ENCODE measurements at regions not wholly inside any gene's neighbourhood (a gene's known extent, or its start where the extent isn't known, plus 50 kb on each side); places are given as distances from the start of the nearest gene placed in this dataset.

DNA sequence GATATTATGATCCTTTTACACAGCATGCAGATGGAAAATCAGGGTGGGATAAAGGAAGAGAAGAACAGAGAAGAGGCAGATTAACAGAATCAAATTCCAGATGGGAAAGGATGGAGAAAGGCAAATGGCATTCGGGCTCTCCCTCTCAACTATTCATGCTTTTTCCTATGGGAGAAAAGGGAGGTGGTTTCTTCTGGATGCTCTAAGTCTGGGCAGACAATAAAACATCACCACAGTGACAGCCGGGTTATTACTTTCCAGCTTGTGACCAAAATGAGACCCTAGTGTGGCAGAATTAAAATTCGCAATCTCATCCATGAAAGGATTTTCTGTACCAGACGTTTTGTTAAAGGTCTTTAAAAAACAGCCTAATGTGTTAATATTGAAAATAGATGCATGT, 440.7 kb downstream of the RND3 start (continued):
- TF ChIP-seq, protein P1, sequence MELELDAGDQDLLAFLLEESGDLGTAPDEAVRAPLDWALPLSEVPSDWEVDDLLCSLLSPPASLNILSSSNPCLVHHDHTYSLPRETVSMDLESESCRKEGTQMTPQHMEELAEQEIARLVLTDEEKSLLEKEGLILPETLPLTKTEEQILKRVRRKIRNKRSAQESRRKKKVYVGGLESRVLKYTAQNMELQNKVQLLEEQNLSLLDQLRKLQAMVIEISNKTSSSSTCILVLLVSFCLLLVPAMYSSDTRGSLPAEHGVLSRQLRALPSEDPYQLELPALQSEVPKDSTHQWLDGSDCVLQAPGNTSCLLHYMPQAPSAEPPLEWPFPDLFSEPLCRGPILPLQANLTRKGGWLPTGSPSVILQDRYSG (tag; conservative IDR thresholded peaks at IDR 0.05; ENCODE audit: low read depth): no peak
- TF ChIP-seq, protein P2, sequence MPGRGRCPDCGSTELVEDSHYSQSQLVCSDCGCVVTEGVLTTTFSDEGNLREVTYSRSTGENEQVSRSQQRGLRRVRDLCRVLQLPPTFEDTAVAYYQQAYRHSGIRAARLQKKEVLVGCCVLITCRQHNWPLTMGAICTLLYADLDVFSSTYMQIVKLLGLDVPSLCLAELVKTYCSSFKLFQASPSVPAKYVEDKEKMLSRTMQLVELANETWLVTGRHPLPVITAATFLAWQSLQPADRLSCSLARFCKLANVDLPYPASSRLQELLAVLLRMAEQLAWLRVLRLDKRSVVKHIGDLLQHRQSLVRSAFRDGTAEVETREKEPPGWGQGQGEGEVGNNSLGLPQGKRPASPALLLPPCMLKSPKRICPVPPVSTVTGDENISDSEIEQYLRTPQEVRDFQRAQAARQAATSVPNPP (IDR thresholded peaks at IDR 0.05; ENCODE audit: borderline replicate concordance, insufficient read depth, insufficient read length): no peak
- TF ChIP-seq, protein P3, sequence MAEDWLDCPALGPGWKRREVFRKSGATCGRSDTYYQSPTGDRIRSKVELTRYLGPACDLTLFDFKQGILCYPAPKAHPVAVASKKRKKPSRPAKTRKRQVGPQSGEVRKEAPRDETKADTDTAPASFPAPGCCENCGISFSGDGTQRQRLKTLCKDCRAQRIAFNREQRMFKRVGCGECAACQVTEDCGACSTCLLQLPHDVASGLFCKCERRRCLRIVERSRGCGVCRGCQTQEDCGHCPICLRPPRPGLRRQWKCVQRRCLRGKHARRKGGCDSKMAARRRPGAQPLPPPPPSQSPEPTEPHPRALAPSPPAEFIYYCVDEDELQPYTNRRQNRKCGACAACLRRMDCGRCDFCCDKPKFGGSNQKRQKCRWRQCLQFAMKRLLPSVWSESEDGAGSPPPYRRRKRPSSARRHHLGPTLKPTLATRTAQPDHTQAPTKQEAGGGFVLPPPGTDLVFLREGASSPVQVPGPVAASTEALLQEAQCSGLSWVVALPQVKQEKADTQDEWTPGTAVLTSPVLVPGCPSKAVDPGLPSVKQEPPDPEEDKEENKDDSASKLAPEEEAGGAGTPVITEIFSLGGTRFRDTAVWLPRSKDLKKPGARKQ (CRISPR knock-in tag; IDR thresholded peaks at IDR 0.05): no peak
- no peak for TF ChIP-seq RBM34 (IDR thresholded peaks at IDR 0.05; ENCODE audit: borderline replicate concordance, insufficient read depth, low read length)

- ATAC-seq: no peak
- H2AFZ ChIP-seq (ENCODE audit: low read depth, low read length): no peak overlapping the region
- no peaks in the 10 kb centered on the region for H3K9me1 ChIP-seq (ENCODE audit: control insufficient read depth, insufficient read depth, low read length)
- BruUV-seq (replicated peaks): no TSS peak
- no peaks in the 10 kb centered on the region for H3K79me2 ChIP-seq (ENCODE audit: control insufficient read depth, insufficient read depth, low read length)
- H3K27ac ChIP-seq (ENCODE audit: extremely low read depth, low read depth, low read length): no peak overlapping the region
- H3K36me3 ChIP-seq (ENCODE audit: control insufficient read depth, insufficient read depth, low read length): no peaks in the 10 kb centered on the region
- ChIA-PET CTCF (ENCODE audit: low intra/inter-chr PET ratio) (no interaction called here), POLR2A (no interaction called here)
- no peak overlapping the region for H3K4me3 ChIP-seq
- no peaks in the 10 kb centered on the region for H3K4me1 ChIP-seq (replicated peaks in 1 of 2; ENCODE audit: control insufficient read depth in 2 of 2, insufficient read depth in 2 of 2, low read length in 2 of 2)
- no peak overlapping the region for H3K9ac ChIP-seq (ENCODE audit: insufficient read depth in 1 of 2, low read depth in 2 of 2, low read length in 2 of 2)
- H3K9me3 ChIP-seq (replicated peaks; ENCODE audit: control insufficient read depth, insufficient read depth, low read depth, low read length): no peaks in the 10 kb centered on the region
- FAIRE-seq: no peak
- no peak for DNase-seq (ENCODE audit: extremely low read depth in 1 of 4, low spot score in 3 of 4)
- in situ Hi-C loops (cut with MboI): no loop called here
- no peaks in the 10 kb centered on the region for H3K27me3 ChIP-seq (ENCODE audit: control insufficient read depth in 2 of 2, insufficient read depth in 2 of 2, low read length in 2 of 2)
- H4K20me1 ChIP-seq (replicated peaks; ENCODE audit: control insufficient read depth, insufficient read depth, low read length): no peaks in the 10 kb centered on the region
- H3K4me2 ChIP-seq (ENCODE audit: insufficient read depth, low read length): no peak overlapping the region
- WGBS (ENCODE audit: insufficient coverage, low coverage, missing lambda C conversion rate): 2% methylated on average over 5 of the region's 5 CpGs
- intact Hi-C loops (cut with micrococcal nuclease): no loop called here
- TF ChIP-seq, protein P4, sequence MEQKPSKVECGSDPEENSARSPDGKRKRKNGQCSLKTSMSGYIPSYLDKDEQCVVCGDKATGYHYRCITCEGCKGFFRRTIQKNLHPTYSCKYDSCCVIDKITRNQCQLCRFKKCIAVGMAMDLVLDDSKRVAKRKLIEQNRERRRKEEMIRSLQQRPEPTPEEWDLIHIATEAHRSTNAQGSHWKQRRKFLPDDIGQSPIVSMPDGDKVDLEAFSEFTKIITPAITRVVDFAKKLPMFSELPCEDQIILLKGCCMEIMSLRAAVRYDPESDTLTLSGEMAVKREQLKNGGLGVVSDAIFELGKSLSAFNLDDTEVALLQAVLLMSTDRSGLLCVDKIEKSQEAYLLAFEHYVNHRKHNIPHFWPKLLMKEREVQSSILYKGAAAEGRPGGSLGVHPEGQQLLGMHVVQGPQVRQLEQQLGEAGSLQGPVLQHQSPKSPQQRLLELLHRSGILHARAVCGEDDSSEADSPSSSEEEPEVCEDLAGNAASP (IDR thresholded peaks at IDR 0.05): no peak
- TF ChIP-seq MCM5 (IDR thresholded peaks at IDR 0.05; ENCODE audit: low read depth): no peak
- TF ChIP-seq, protein P5, sequence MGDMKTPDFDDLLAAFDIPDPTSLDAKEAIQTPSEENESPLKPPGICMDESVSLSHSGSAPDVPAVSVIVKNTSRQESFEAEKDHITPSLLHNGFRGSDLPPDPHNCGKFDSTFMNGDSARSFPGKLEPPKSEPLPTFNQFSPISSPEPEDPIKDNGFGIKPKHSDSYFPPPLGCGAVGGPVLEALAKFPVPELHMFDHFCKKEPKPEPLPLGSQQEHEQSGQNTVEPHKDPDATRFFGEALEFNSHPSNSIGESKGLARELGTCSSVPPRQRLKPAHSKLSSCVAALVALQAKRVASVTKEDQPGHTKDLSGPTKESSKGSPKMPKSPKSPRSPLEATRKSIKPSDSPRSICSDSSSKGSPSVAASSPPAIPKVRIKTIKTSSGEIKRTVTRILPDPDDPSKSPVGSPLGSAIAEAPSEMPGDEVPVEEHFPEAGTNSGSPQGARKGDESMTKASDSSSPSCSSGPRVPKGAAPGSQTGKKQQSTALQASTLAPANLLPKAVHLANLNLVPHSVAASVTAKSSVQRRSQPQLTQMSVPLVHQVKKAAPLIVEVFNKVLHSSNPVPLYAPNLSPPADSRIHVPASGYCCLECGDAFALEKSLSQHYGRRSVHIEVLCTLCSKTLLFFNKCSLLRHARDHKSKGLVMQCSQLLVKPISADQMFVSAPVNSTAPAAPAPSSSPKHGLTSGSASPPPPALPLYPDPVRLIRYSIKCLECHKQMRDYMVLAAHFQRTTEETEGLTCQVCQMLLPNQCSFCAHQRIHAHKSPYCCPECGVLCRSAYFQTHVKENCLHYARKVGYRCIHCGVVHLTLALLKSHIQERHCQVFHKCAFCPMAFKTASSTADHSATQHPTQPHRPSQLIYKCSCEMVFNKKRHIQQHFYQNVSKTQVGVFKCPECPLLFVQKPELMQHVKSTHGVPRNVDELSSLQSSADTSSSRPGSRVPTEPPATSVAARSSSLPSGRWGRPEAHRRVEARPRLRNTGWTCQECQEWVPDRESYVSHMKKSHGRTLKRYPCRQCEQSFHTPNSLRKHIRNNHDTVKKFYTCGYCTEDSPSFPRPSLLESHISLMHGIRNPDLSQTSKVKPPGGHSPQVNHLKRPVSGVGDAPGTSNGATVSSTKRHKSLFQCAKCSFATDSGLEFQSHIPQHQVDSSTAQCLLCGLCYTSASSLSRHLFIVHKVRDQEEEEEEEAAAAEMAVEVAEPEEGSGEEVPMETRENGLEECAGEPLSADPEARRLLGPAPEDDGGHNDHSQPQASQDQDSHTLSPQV (IDR thresholded peaks at IDR 0.05): no peak
- TF ChIP-seq ATF1 (CRISPR knock-in tag; IDR thresholded peaks at IDR 0.05): no peak
- no peak for TF ChIP-seq ATF1 (tag; IDR thresholded peaks at IDR 0.05)
- TF ChIP-seq POLR2G (IDR thresholded peaks at IDR 0.05; ENCODE audit: low read depth, low read length): no peak
- no peak for TF ChIP-seq ZNF644 (tag; IDR thresholded peaks at IDR 0.05; ENCODE audit: low read depth)
- TF ChIP-seq E2F3 (CRISPR knock-in tag; IDR thresholded peaks at IDR 0.05): no peak
- no peak for TF ChIP-seq ZBED1 (IDR thresholded peaks at IDR 0.05)
These were observed 441.3 kb downstream of the RND3 start for GRCh38 chr2:150046211-150046610.

Data from K562 (cell line).